RWPE1 (cell line): ENCODE measurements at regions not wholly inside any gene's neighbourhood (a gene's known extent, or its start where the extent isn't known, plus 50 kb on each side); places are given as distances from the start of the nearest gene placed in this dataset.
A peak's percentile ranks its signal among the peaks of the same experiment; 100 is the strongest.

Source experiments
- CTCF ChIA-PET: fragments of 350-600 bp; sonication (Branson Sonifier 250); formaldehyde crosslinking; extraction: SDS; loops from one replicate; lab custom pipeline; 2021; lab: Yijun Ruan, JAX
- POLR2A ChIA-PET: fragments of 400-600 bp; formaldehyde crosslinking; extraction: SDS; loops from one replicate; lab custom pipeline; 2020; ENCODE audit warnings: antibody characterized with exemption; ENCODE audit not compliant: low non-redundant PET; lab: Yijun Ruan, JAX
- DNase-seq: peaks from one replicate; pipeline ENCODE4 v3.0.0; 2012; ENCODE audit warnings: low spot score
- H3K27ac ChIP-seq: fragments of 450-650 bp; 2 replicates; pipeline ENCODE4 v1.5.1; 2017
- CTCF ChIP-seq: fragments of 450-650 bp; conservative IDR thresholded peaks from 2 replicates; pipeline ENCODE4 v1.5.1; 2017; ENCODE audit warnings: low read depth, mild to moderate bottlenecking

DNA sequence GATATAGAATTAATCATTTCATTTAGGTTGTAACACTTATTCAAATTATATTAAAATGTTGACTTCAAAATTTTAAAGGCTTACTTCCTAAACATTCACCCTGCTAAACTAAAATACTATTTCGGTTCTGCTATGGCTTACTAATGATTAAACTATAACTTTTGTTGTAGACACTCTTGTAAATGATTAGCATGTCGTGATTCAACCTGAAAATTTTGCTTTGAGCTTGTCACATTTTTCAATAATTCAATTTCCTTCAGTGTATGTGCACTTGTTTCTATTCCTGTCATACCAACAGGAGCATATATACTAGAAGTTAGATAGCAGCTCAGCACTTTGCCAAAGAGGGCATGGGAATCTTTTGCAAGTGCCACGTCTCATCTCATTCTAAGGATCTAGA lies 1018.8 kb downstream of the AMY1C start:
- no peak for DNase-seq
- CTCF ChIA-PET, result no interaction called here
- TF ChIP-seq CTCF, result no peak
- POLR2A ChIA-PET, result no interaction called here
- no peak overlapping the region for H3K27ac ChIP-seq

DNA sequence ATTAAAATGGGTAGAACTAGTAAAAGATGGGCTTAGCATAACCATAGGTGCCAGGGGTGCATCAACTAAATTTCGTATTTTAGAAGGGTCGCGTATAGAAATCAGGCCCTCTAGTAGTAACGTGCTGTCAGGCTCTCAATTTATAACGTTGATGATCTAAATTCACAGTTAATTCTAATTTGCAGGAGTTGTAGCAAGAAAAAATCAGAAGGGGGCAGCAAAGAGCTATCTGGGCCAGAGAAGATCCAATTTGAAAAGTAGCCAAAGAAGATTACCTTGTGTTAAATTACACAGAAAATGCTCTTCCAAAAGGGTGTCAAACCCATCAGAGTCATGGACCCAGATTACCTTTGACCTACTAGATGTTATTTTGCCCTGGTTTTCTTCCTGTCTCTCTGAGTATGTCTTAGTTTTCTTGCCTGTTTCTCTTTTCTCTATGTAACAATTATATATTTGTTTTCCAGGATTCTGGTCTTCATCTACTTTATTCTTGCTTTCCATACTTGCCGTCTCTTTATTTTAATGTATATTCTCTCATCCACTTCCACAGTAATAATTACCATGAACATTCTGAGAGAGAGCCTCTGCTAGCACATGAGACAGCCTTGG lies 1030.9 kb downstream of the AMY1C start:
- peak; percentile 11 for DNase-seq
- H3K27ac ChIP-seq, result no peak overlapping the region
- CTCF ChIA-PET, result interaction anchor here (0.8 to 1.0 kb wide), 3 partner anchors 661 to 998 kb away, joined by 3 read pairs; no protein-coding TSS in a partner anchor
- POLR2A ChIA-PET, result no interaction called here
- peak; percentile 83 for TF ChIP-seq CTCF

- no peak for DNase-seq
- ChIA-PET CTCF (interaction anchor here (0.7 to 0.8 kb wide), 2 partner anchors 1064 to 1243 kb away, joined by 3 read pairs; no protein-coding TSS in a partner anchor), POLR2A (no interaction called here)
- TF ChIP-seq CTCF, result no peak
- no peak overlapping the region for H3K27ac ChIP-seq
Measured at GRCh38 chr1:104785575-104786187, 1036.0 kb downstream of the AMY1C start.

- ChIA-PET POLR2A (no interaction called here), CTCF (interaction anchor here (0.7 kb wide), 1 partner anchor 35 kb away, joined by 3 read pairs; no protein-coding TSS in a partner anchor)
- no peak for TF ChIP-seq CTCF
- DNase-seq, result no peak
- no peak overlapping the region for H3K27ac ChIP-seq
Measured at GRCh38 chr1:104787866-104788510, 1038.3 kb downstream of the AMY1C start.

DNA sequence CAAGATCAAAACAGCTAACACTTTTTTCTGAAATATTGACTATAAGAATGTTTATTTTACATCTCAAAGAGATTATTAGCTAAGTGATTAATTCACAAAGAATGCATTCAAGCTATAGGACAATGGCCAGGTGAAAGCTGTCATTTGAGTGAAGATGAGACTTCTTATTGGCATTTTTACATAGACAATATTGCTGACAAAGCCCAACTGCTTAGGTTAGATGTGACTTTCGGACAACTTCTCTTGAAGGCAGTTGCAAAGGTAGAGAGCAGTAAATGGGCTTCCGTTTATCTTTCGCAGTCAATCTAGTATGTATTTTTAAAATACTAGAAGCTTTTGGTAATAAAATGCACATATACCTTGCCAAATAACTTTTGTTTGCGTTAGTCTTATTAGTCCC lies 1041.3 kb downstream of the AMY1C start:
- no peak for TF ChIP-seq CTCF
- POLR2A ChIA-PET, result no interaction called here
- no peak for DNase-seq
- CTCF ChIA-PET, result no interaction called here
- H3K27ac ChIP-seq, result no peak overlapping the region

GRCh38 chr1:104794035-104794434 lies 1044.3 kb downstream of the AMY1C start:
- POLR2A ChIA-PET, result no interaction called here
- TF ChIP-seq CTCF, result no peak
- CTCF ChIA-PET, result no interaction called here
- no peak for DNase-seq
- no peak overlapping the region for H3K27ac ChIP-seq
